Adipocyte (in vitro differentiated cells): ENCODE measurements at regions not wholly inside any gene's neighbourhood (a gene's known extent, or its start where the extent isn't known, plus 50 kb on each side); places are given as distances from the start of the nearest gene placed in this dataset.

Experiments used
- DNase-seq: peaks from one replicate; pipeline ENCODE4 v3.0.0-alpha.2; 2015; ENCODE audit warnings: low read depth
- H3K27me3 ChIP-seq: replicated peaks from 2 replicates; pipeline ENCODE4 v1.7.0; 2013; ENCODE audit warnings: mild to moderate bottlenecking, low read length, moderate library complexity; ENCODE audit not compliant: control insufficient read depth, insufficient read depth
- H3K36me3 ChIP-seq: 2 replicates; pipeline ENCODE4 v1.7.0; 2013; ENCODE audit warnings: low read length, mild to moderate bottlenecking, moderate library complexity; ENCODE audit not compliant: control insufficient read depth, insufficient read depth, severe bottlenecking
- H3K4me1 ChIP-seq: 2 replicates; pipeline ENCODE4 v1.7.0; 2013; ENCODE audit warnings: mild to moderate bottlenecking, low read length, moderate library complexity; ENCODE audit not compliant: control insufficient read depth, insufficient read depth
- H3K4me3 ChIP-seq: 2 replicates; pipeline ENCODE4 v1.7.0; 2013; ENCODE audit warnings: mild to moderate bottlenecking, low read length, moderate library complexity
- H3K9ac ChIP-seq: 2 replicates; pipeline ENCODE4 v1.7.0; 2013; ENCODE audit warnings: mild to moderate bottlenecking, low read length, moderate library complexity
- H3K9me3 ChIP-seq: 2 replicates; pipeline ENCODE4 v1.7.0; 2013; ENCODE audit warnings: mild to moderate bottlenecking, low read length, moderate library complexity; ENCODE audit not compliant: control insufficient read depth

- no peak overlapping the region for H3K4me3 ChIP-seq
- H3K27me3 ChIP-seq = peaks cover 21% of the 10 kb centered on the region
- H3K36me3 ChIP-seq = no peaks in the 10 kb centered on the region
- no peak overlapping the region for H3K9ac ChIP-seq
- H3K9me3 ChIP-seq = peaks cover 8% of the 10 kb centered on the region
- no peaks in the 10 kb centered on the region for H3K4me1 ChIP-seq
- no peak for DNase-seq
These were observed 50.4 kb upstream of the PCSK6 start for GRCh38 chr15:101539930-101540329.

DNA sequence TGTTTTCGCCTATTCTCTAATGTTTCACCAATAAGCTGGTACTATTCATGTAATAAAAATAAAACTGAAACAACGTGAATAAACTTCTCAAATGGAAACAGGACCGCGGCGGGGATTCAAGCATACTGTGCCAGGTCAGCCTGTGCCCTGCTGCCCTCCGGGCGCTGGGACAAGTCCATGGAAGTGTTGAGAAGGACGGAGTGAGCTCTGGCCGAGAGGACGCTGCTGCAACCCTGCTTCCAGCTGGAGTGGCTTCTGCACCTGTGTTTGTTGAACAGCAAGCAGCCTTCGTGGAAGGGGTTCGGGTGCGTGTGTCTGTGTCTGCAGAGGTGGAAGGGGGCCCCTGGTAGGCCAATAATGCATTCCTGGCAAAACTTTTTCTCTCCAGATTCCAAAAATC lies 50.0 kb upstream of the PCSK6 start:
- no peaks in the 10 kb centered on the region for H3K4me1 ChIP-seq
- no peak overlapping the region for H3K9ac ChIP-seq
- no peaks in the 10 kb centered on the region for H3K36me3 ChIP-seq
- H3K27me3 ChIP-seq = peaks cover 20% of the 10 kb centered on the region
- no peak for DNase-seq
- H3K4me3 ChIP-seq = no peak overlapping the region
- H3K9me3 ChIP-seq = peaks cover 8% of the 10 kb centered on the region
